MM.1S (cell line): ENCODE measurements at regions not wholly inside any gene's neighbourhood (a gene's known extent, or its start where the extent isn't known, plus 50 kb on each side); places are given as distances from the start of the nearest gene placed in this dataset.

Source experiments
- DNase-seq: peaks from one replicate; pipeline ENCODE4 v3.0.0-alpha.2; 2015
- H2AFZ ChIP-seq: fragments of 300-600 bp; sonication (generic); 2 replicates; pipeline ENCODE4 v1.6.0; 2016; ENCODE audit warnings: antibody characterized with exemption, low read length
- H3F3A ChIP-seq: fragments of 300-600 bp; sonication (generic); 2 replicates; pipeline ENCODE4 v1.6.1; 2016; ENCODE audit warnings: mild to moderate bottlenecking, antibody characterized with exemption, low read length, moderate library complexity, mixed read lengths; ENCODE audit not compliant: insufficient read depth
- H3K27ac ChIP-seq: fragments of 300-600 bp; sonication (generic); 2 replicates; pipeline ENCODE4 v1.5.1; 2016; ENCODE audit warnings: mild to moderate bottlenecking, low read length
- H3K27me3 ChIP-seq: fragments of 300-600 bp; sonication (generic); replicated peaks from 2 replicates; pipeline ENCODE4 v1.6.0; 2016; ENCODE audit warnings: low read length; ENCODE audit not compliant: insufficient read depth
- H3K36me3 ChIP-seq: fragments of 300-600 bp; sonication (generic); replicated peaks from 2 replicates; pipeline ENCODE4 v1.6.1; 2016; ENCODE audit warnings: mild to moderate bottlenecking, low read length, mixed read lengths; ENCODE audit not compliant: insufficient read depth
- H3K4me1 ChIP-seq: fragments of 300-600 bp; sonication (generic); 2 replicates; pipeline ENCODE4 v1.6.1; 2016; ENCODE audit warnings: low read length, mixed read lengths
- H3K4me2 ChIP-seq: fragments of 300-600 bp; sonication (generic); 2 replicates; pipeline ENCODE4 v1.6.0; 2016; ENCODE audit warnings: low read depth, low read length
- H3K4me3 ChIP-seq: fragments of 300-600 bp; sonication (generic); 2 replicates; pipeline ENCODE4 v1.5.1; 2016; ENCODE audit warnings: low read length, mixed read lengths
- H3K79me2 ChIP-seq: fragments of 300-600 bp; sonication (generic); 2 replicates; pipeline ENCODE4 v1.6.1; 2016; ENCODE audit warnings: mixed run types, low read length, mixed read lengths
- H3K9ac ChIP-seq: fragments of 300-600 bp; sonication (generic); 2 replicates; pipeline ENCODE4 v1.6.1; 2016; ENCODE audit warnings: low read length, mixed read lengths
- H3K9me2 ChIP-seq: fragments of 300-600 bp; sonication (generic); replicated peaks from 2 replicates; pipeline ENCODE4 v1.6.1; 2016; ENCODE audit warnings: mild to moderate bottlenecking, low read length, mixed read lengths; ENCODE audit not compliant: insufficient read depth
- H3K9me3 ChIP-seq: fragments of 300-600 bp; sonication (generic); replicated peaks from 2 replicates; pipeline ENCODE4 v1.6.1; 2016; ENCODE audit warnings: mild to moderate bottlenecking, low read length, mixed read lengths; ENCODE audit not compliant: insufficient read depth
- H4K20me1 ChIP-seq: fragments of 300-600 bp; sonication (generic); 2 replicates; pipeline ENCODE4 v1.6.1; 2016; ENCODE audit warnings: mild to moderate bottlenecking, low read length, moderate library complexity, mixed read lengths; ENCODE audit not compliant: insufficient read depth
- CTCF ChIP-seq: fragments of 300-600 bp; sonication (generic); IDR thresholded peaks from 2 replicates; pipeline ENCODE4 v1.5.1; 2016; ENCODE audit warnings: antibody characterized with exemption, low read length, mixed read lengths
- EZH2 ChIP-seq: fragments of 300-600 bp; sonication (generic); optimal IDR thresholded peaks from 2 replicates; pipeline ENCODE3; 2017; ENCODE audit warnings: low read depth, mild to moderate bottlenecking, antibody characterized with exemption, low read length, mixed read lengths
- EZH2phosphoT487 ChIP-seq: fragments of 300-600 bp; sonication (generic); IDR thresholded peaks from 2 replicates; pipeline ENCODE4 v1.6.1; 2018; ENCODE audit warnings: antibody characterized with exemption, low read length

GRCh38 chr3:137105277-137105977 lies 147.6 kb downstream of the IL20RB start:
- H3K9ac ChIP-seq = no peak overlapping the region
- no peaks in the 10 kb centered on the region for H3F3A ChIP-seq
- peak overlapping the region; percentile 45; the same call in 1 of the 2 replicates for H2AFZ ChIP-seq
- H3K36me3 ChIP-seq = no peaks in the 10 kb centered on the region
- H4K20me1 ChIP-seq = no peaks in the 10 kb centered on the region
- no peaks in the 10 kb centered on the region for H3K4me1 ChIP-seq
- DNase-seq = peak; percentile 70
- H3K9me3 ChIP-seq = no peaks in the 10 kb centered on the region
- no peaks in the 10 kb centered on the region for H3K27me3 ChIP-seq
- no peak overlapping the region for H3K4me2 ChIP-seq
- no peak overlapping the region for H3K4me3 ChIP-seq
- TF ChIP-seq EZH2 (no peak), CTCF (peak; percentile 68), EZH2phosphoT487 (no peak)
- no peaks in the 10 kb centered on the region for H3K9me2 ChIP-seq
- H3K27ac ChIP-seq = no peak overlapping the region
- H3K79me2 ChIP-seq = no peaks in the 10 kb centered on the region

GRCh38 chr3:137106612-137107240 lies 148.9 kb downstream of the IL20RB start:
- H4K20me1 ChIP-seq = no peaks in the 10 kb centered on the region
- TF ChIP-seq EZH2phosphoT487 (no peak), EZH2 (no peak), CTCF (no peak)
- no peak overlapping the region for H2AFZ ChIP-seq
- H3K9me2 ChIP-seq = no peaks in the 10 kb centered on the region
- H3F3A ChIP-seq = no peaks in the 10 kb centered on the region
- H3K36me3 ChIP-seq = no peaks in the 10 kb centered on the region
- H3K27ac ChIP-seq = no peak overlapping the region
- H3K27me3 ChIP-seq = no peaks in the 10 kb centered on the region
- no peaks in the 10 kb centered on the region for H3K9me3 ChIP-seq
- no peak for DNase-seq
- no peaks in the 10 kb centered on the region for H3K79me2 ChIP-seq
- no peaks in the 10 kb centered on the region for H3K4me1 ChIP-seq
- H3K4me3 ChIP-seq = no peak overlapping the region
- H3K4me2 ChIP-seq = no peak overlapping the region
- H3K9ac ChIP-seq = no peak overlapping the region

- no peaks in the 10 kb centered on the region for H3K9me2 ChIP-seq
- H3K79me2 ChIP-seq = no peaks in the 10 kb centered on the region
- H2AFZ ChIP-seq = no peak overlapping the region
- H3K36me3 ChIP-seq = no peaks in the 10 kb centered on the region
- DNase-seq = no peak
- no peaks in the 10 kb centered on the region for H3F3A ChIP-seq
- TF ChIP-seq EZH2 (no peak), CTCF (no peak), EZH2phosphoT487 (no peak)
- H3K9ac ChIP-seq = no peak overlapping the region
- H4K20me1 ChIP-seq = no peaks in the 10 kb centered on the region
- H3K4me1 ChIP-seq = no peaks in the 10 kb centered on the region
- H3K27me3 ChIP-seq = no peaks in the 10 kb centered on the region
- no peak overlapping the region for H3K4me3 ChIP-seq
- H3K4me2 ChIP-seq = no peak overlapping the region
- no peak overlapping the region for H3K27ac ChIP-seq
- H3K9me3 ChIP-seq = no peaks in the 10 kb centered on the region
Observed at GRCh38 chr3:137108699-137109440, 151.1 kb downstream of the IL20RB start.
